CD4-positive, alpha-beta T cell treated with Interleukin-12 subunit alpha and Interleukin-12 subunit beta, for 1 hour (primary cell): ENCODE measurements at regions not wholly inside any gene's neighbourhood (a gene's known extent, or its start where the extent isn't known, plus 50 kb on each side); places are given as distances from the start of the nearest gene placed in this dataset.

Source experiments
- DNase-seq: peaks from one replicate; pipeline ENCODE4 v3.0.0-alpha.2; 2020

- peak; percentile 54 for DNase-seq
These were observed 68.9 kb upstream of the CAB39 start for GRCh38 chr2:230643576-230644291.

- no peak for DNase-seq
These were observed 68.2 kb upstream of the CAB39 start for GRCh38 chr2:230644356-230644935.

GRCh38 chr2:230648356-230648755 is 64.3 kb upstream of the CAB39 start:
- DNase-seq: no peak

GRCh38 chr2:230650585-230651137 is 62.0 kb upstream of the CAB39 start:
- no peak for DNase-seq

- no peak for DNase-seq
These were observed 58.6 kb upstream of the CAB39 start for GRCh38 chr2:230654057-230654456.

GRCh38 chr2:230657462-230657861 is 55.2 kb upstream of the CAB39 start:
- no peak for DNase-seq

- DNase-seq: no peak
These were observed 54.7 kb upstream of the CAB39 start for GRCh38 chr2:230657906-230658305.

- DNase-seq: no peak
These were observed 54.1 kb upstream of the CAB39 start for GRCh38 chr2:230658577-230658876.

- peak; percentile 38 for DNase-seq
These were observed 53.6 kb upstream of the CAB39 start for GRCh38 chr2:230658877-230659652.

GRCh38 chr2:230660294-230661060 is 52.2 kb upstream of the CAB39 start:
- peak; percentile 61 for DNase-seq

- DNase-seq: peak; percentile 63
These were observed 51.3 kb upstream of the CAB39 start for GRCh38 chr2:230661072-230661957.
